HG03097 (cell line): ENCODE measurements at regions not wholly inside any gene's neighbourhood (a gene's known extent, or its start where the extent isn't known, plus 50 kb on each side); places are given as distances from the start of the nearest gene placed in this dataset.

Experiments used
- ATAC-seq: cut with Tn5 transposase; IDR thresholded peaks from one replicate; pipeline ENCODE4 v1.9.1; 2021; ENCODE audit not compliant: unreplicated experiment, low FRiP score

DNA sequence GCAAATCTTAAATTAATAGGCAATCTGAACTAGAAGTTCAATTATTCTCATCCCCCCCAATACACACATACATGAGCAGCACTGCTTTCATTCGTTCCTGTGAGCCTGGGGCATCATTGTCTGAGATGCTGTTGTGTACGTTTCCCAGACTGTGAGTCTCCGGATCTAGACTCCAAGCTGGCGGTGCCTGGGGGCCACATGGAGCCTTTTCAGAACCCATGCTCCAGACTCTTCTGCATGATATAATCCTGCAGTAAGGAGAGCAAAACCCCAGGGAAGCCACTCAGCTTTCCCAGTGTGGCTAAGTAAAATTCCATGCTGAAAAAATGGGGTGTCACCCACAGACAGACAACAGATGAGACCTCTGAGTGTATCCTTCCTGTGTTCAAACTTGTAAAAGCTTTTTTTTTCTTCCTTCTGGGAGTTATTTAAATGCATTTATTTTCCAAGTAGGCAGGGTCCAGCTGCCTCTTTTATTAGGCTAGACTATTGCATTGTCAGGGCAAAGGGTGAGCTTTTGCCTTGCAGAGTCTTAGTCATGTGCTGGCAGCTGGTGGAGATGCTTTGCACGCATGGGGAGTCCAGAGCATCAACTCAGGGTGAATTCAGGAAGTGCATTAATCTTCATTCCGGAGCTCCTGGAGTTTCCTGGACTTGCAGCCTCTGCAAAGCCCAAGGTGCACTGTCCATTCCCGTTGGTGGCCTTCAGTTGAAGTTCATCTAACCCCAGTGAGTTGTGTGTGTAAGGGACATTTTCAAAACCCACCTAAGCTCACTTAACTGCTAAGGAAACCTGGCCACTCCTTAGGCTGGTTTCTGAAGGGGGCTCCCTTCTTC is 185.7 kb upstream of the ADO start:
- no peak for ATAC-seq

- no peak for ATAC-seq
Measured at GRCh38 chr10:62619413-62619738, 185.1 kb upstream of the ADO start.

DNA sequence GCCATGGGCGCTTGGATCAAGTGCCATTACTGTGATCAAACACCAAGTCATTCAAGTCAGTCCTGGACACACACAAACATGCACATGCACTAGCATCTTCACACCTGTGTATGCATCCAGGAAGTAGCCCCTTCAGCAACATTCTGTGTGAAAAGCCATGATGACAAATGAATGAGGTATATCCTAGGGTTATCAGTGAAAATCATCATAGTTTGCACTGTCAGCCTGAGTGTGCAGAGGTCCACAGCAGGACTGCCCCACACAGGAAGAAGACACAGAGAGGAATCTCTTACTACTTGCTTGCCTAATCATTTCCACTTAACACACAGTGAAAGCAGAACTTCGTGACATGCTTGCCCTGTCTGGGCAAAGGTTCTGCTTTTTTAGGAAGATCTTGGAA is 184.0 kb upstream of the ADO start:
- no peak for ATAC-seq

DNA sequence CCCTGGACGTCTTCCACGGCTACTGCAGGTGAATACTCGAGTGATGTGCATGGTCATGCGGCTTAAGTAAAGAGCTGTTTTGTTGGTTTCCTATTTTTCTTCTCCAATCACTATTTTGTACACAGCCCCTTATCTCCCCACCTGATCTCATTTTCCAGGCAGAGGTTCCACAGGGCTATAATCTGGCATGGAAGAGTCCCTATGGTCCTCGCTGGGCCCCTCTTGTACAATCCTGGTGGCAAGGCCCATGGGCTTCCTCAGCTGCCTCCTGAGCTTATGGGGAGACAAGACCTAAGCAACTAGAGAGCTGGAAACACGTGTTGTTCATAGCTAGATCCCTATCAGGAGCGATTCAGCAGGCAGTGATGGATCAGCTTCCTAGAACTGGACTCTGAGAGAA is 181.3 kb upstream of the ADO start:
- no peak for ATAC-seq

DNA sequence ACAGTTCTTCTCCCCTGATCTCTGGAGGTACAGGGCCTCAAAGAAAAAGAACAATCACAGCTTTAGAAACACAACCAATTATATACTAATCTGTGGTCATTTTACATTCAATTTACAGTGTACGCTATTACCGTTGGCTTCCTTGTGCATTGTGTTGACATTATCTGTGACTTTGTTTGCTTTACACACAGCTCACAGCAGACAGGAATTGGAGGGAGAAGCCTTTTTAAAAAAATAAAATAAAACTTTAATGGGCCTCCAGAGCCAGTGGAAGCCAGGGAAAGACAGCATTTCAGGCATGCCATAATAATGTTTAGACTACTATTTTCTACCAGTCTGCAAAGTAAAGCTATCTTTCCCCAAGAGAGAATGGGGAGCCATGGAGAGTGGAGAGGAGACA is 179.0 kb upstream of the ADO start:
- ATAC-seq = no peak

GRCh38 chr10:62626079-62626478 is 178.4 kb upstream of the ADO start:
- no peak for ATAC-seq

DNA sequence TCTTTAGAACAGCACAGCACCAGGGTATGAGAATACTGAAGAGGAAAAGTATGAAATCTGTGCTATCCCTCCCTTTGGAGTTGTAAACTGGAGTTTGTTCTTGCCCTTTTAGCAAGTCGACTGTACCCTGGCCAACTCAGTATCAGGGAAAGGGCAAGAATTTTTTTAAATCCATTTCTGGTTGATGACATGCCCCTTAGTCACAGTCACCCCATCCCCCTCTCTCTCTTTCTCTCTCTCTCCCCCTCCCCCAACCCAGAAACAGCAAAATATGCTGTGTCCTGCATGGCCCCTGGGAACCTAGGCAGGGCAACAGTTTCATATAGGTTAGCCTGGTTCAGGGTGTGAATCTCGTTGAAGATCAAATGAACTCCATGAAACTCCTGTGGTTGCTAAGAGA is 177.7 kb upstream of the ADO start:
- no peak for ATAC-seq

GRCh38 chr10:62627983-62628382 is 176.5 kb upstream of the ADO start:
- ATAC-seq = no peak

DNA sequence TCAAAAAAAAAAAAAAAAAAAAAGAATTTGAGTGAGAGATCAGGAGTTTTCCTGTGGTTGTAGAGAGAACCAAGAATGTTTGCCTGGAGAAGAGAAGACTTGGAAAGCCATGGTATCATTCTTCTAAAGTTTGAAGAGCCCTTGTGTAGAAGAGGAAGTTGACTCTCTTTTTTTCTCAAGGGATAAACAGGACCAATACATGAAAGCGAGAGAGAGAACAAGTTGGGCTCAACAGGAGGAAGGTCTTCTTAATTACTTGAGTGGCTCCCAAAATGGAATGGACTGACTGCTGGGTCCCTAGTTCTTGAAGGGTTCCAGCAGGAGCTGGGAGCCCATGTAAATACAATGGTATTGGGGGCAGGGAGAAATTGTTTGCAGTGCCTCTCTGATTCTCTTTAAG is 173.3 kb upstream of the ADO start:
- no peak for ATAC-seq

DNA sequence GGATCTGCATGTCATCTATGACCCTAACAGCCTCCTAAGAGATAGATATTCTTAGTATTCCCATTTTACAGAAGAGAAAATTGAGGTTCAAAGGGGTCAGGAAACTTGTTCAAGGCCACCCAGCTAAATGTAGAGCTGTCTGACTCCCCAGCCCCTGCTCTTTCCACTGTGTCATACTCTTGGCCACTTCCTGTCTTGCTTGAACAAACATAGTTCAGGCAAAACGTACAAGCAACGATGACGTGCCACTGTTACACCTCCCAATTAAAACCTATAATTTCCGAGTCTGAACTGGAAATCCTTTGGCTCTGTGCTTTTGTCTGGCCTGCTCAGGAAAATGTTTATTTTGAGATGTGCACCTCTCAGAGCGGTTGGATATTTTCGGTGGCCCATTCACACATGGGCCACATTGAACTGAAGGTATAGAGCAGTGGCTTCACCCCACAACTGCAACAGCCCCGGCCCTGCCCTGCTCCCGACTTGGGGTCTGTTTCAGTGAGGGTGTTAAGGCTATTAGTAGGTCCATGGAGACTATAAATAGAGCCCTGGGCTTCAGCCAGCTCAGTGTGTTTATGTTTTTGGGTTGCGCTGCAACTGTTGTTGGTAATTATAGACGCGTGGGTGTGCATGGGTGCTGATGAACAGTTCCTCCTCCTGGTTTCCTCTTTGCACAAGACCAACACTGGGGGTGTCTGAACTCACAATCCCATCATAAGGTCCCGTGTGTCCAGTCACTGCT is 172.3 kb upstream of the ADO start:
- ATAC-seq = peak; percentile 56

GRCh38 chr10:62633976-62634375 is 170.5 kb upstream of the ADO start:
- no peak for ATAC-seq

- no peak for ATAC-seq
Measured at GRCh38 chr10:62634576-62634975, 169.9 kb upstream of the ADO start.

- ATAC-seq = no peak
Measured at GRCh38 chr10:62635127-62635526, 169.4 kb upstream of the ADO start.

DNA sequence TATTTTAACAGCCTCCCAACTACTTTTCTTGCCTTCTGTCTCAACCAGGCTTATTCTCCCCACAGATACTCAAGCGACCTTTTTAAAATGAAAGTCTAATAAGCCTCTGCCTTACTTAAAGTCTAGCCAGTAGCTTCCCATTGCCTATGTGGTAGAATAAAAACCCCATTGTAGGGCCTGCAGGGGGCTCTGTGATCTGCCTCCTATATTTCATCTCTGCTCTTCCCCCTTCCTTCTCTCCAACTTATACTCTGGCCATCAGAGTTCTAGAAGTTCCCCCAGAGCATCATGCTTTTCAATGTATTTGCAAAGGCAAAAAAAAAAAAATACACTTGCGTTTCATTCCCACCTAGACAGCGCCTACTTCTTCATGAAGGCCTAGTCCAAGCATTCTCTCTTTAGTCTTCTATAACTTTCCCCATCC is 167.7 kb upstream of the ADO start:
- no peak for ATAC-seq

- peak; percentile 51 for ATAC-seq
Measured at GRCh38 chr10:62637249-62638061, 167.1 kb upstream of the ADO start.

- ATAC-seq = peak; percentile 48
Measured at GRCh38 chr10:62638062-62638477, 166.4 kb upstream of the ADO start.

- no peak for ATAC-seq
Measured at GRCh38 chr10:62639144-62639543, 165.4 kb upstream of the ADO start.

DNA sequence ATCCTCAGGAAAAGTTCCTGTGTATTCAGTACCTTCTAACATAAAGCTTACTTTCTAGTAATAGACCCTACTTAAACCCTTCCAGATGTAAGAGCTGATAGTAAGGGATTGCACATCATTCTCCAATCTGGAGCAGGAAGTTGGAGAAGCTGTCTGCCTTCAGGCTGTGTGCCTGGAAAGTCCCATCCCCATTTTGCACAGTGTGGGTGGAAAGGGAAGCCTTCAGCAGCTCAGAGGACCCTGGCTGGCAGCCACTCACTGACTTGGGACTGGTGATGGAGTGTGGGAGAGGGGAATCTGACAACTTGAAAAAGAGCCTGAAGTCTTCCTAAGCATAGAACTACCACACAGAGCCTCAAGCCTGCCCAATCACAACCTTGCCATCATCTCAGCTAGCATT is 164.1 kb upstream of the ADO start:
- ATAC-seq = no peak

DNA sequence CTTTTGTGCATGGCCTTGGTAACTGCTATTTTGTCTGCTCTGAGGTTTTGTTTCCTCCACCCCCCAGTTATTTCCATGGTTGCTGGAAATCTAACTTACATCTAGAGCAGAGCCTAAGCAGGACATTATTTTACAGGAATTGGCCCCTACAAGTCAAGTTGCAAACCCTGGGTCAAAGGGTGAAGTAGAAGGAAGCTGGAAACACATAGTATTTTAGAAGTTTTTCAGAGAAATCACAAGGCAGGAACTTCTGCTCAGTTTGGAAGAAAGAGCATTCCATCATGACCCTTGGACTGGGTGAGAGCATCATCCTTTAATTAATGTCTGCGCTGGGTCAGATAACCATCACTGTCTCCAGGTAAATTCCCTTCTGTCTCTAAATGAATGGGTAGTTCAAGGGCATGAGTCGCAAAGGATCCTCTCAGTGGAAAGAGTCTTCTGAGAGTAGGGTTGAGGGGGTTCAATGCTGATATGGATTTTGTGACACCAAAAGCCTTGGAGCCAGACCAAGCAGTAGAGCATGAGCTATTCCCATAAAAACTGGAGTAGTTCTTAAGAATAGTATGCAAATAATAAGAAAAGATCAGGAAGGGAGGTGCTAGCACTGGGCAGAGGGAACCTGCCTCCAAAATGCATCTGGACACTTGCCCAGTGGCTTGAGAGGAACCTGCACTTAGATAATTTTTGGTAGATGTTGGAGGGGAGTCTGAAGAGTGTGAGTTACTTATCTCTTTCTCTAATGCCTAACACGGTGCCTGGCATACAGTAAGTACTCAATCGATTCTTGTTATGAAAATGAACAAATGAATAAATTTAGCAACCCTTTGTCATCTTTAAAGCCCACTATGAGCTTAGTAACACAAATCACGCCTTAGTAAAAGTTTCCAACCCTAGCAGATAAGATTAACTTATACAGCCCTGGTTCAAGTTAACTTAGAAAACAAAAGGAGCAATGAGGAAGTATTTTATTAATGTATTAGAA is 160.6 kb upstream of the ADO start:
- no peak for ATAC-seq

DNA sequence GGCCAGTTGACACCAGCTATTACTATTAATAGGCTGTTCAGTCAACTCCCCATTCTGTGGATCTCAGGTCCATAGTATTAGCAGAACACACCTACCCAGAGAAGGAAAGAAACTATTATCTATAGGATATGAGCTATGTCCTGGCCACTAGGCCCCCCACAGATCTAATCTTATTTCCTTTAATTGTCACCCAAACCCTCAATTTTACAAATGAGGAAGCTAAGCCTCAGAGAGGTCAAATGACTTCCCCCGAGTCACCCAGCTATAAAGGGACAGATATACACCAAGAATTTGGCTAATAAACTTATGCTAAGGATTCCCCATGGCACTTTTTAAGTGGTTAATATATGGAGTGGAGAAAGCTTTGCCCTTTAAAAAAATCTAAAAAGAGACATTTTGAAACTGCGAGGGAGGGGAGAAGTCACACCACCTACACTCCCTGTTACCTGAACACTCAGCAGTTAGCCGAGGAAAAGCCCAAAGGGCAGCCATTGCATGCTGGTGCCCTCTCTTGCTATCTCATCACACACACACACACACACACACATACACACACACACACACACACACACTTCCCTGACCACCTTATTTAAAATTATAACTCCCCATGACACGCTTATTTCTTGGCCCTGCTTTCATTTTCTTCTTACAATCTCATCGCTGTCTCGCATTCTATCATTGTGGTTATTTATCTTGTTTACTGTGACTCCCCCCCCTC is 157.0 kb upstream of the ADO start:
- ATAC-seq = no peak
